WTC11 (cell line): ENCODE measurements at regions not wholly inside any gene's neighbourhood (a gene's known extent, or its start where the extent isn't known, plus 50 kb on each side); places are given as distances from the start of the nearest gene placed in this dataset.

Experiments used
- ATAC-seq: fragments of 200-7000 bp; cut with Tn5 transposase; 2 replicates; pipeline ENCODE4 v1.10.0; 2021; ENCODE audit warnings: mild to moderate bottlenecking, moderate library complexity
- CTCF ChIA-PET: fragments of 300-600 bp; sonication (Branson Sonifier 250); formaldehyde crosslinking; loops from one replicate; lab custom pipeline; 2021; ENCODE audit warnings: antibody characterized with exemption; lab: Charles Lee
- POLR2A ChIA-PET: fragments of 350-600 bp; sonication (Branson Sonifier 250); formaldehyde crosslinking; loops from one replicate; lab custom pipeline; 2021; ENCODE audit warnings: antibody characterized with exemption; lab: Charles Lee
- DNase-seq: peaks from one replicate; pipeline ENCODE4 v3.0.0; 2021; ENCODE audit warnings: low spot score
- H3K27ac Mint-ChIP-seq: 2 replicates; pipeline ENCODE4 v1.8.0; 2021; ENCODE audit warnings: mixed read lengths
- H3K27me3 Mint-ChIP-seq: 2 replicates; pipeline ENCODE4 v1.8.0; 2021; ENCODE audit warnings: low read depth, mild to moderate bottlenecking, moderate library complexity, mixed read lengths
- H3K36me3 Mint-ChIP-seq: 2 replicates; pipeline ENCODE4 v1.8.0; 2021; ENCODE audit warnings: mixed read lengths
- H3K4me1 Mint-ChIP-seq: 2 replicates; pipeline ENCODE4 v1.8.0; 2022; ENCODE audit warnings: mixed read lengths
- H3K4me3 Mint-ChIP-seq: 2 replicates; pipeline ENCODE4 v1.8.0; 2021; ENCODE audit warnings: mild to moderate bottlenecking, moderate library complexity, mixed read lengths
- H3K9me3 Mint-ChIP-seq: 2 replicates; pipeline ENCODE4 v1.8.0; 2021; ENCODE audit warnings: mixed read lengths
- FOXK1 ChIP-seq: sonication (generic); formaldehyde crosslinking; IDR thresholded peaks from 2 replicates; pipeline ENCODE4 v1.8.0; 2022; ENCODE audit warnings: mild to moderate bottlenecking, moderate library complexity, missing genetic modification reagents
- GABPB1 ChIP-seq: sonication (generic); formaldehyde crosslinking; IDR thresholded peaks from 2 replicates; pipeline ENCODE4 v1.8.1; 2023; ENCODE audit warnings: mild to moderate bottlenecking, missing genetic modification reagents
- GRHL2 ChIP-seq: fragments of 250-450 bp; sonication (Bioruptor Pico); IDR thresholded peaks from 2 replicates; pipeline ENCODE4 v1.8.0; 2022; ENCODE audit warnings: mild to moderate bottlenecking, moderate library complexity; ENCODE audit not compliant: insufficient replicate concordance, severe bottlenecking
- IRF2 ChIP-seq: sonication (generic); formaldehyde crosslinking; IDR thresholded peaks from 2 replicates; pipeline ENCODE4 v1.8.0; 2022; ENCODE audit warnings: low read depth, missing genetic modification reagents, borderline replicate concordance
- JAZF1 ChIP-seq: fragments of 250-450 bp; sonication (Bioruptor Pico); IDR thresholded peaks from 2 replicates; pipeline ENCODE4 v1.9.0; 2021; ENCODE audit warnings: moderate library complexity, mild to moderate bottlenecking, inconsistent platforms
- JUN ChIP-seq: sonication (generic); formaldehyde crosslinking; IDR thresholded peaks from 2 replicates; pipeline ENCODE4 v1.8.0; 2023; ENCODE audit warnings: mild to moderate bottlenecking, missing genetic modification reagents
- KAT7 ChIP-seq: sonication (generic); formaldehyde crosslinking; IDR thresholded peaks from 2 replicates; pipeline ENCODE4 v1.8.1; 2023; ENCODE audit warnings: missing genetic modification reagents, mild to moderate bottlenecking, borderline replicate concordance
- NFATC4 ChIP-seq: fragments of 250-450 bp; sonication (Bioruptor Pico); IDR thresholded peaks from 2 replicates; pipeline ENCODE4 v1.9.0; 2021; ENCODE audit warnings: mild to moderate bottlenecking
- NR1H2 ChIP-seq: sonication (generic); formaldehyde crosslinking; IDR thresholded peaks from 2 replicates; pipeline ENCODE4 v1.9.0; 2021; ENCODE audit warnings: mild to moderate bottlenecking, moderate library complexity, missing genetic modification reagents
- RORB ChIP-seq: fragments of 250-450 bp; sonication (Bioruptor Pico); IDR thresholded peaks from 2 replicates; pipeline ENCODE4 v1.9.0; 2021; ENCODE audit warnings: mild to moderate bottlenecking
- TEAD4 ChIP-seq: sonication (generic); formaldehyde crosslinking; IDR thresholded peaks from 2 replicates; pipeline ENCODE4 v1.8.0; 2022; ENCODE audit warnings: mild to moderate bottlenecking, missing genetic modification reagents
- ZNF138 ChIP-seq: sonication (generic); formaldehyde crosslinking; conservative IDR thresholded peaks from 2 replicates; pipeline ENCODE4 v1.8.1; 2022; ENCODE audit warnings: mild to moderate bottlenecking, moderate library complexity, missing genetic modification reagents
- ZNF232 ChIP-seq: sonication (generic); formaldehyde crosslinking; IDR thresholded peaks from 2 replicates; pipeline ENCODE4 v1.8.0; 2022; ENCODE audit warnings: mild to moderate bottlenecking, missing genetic modification reagents
- ZNF263 ChIP-seq: sonication (generic); formaldehyde crosslinking; IDR thresholded peaks from 2 replicates; pipeline ENCODE4 v1.8.1; 2022; ENCODE audit warnings: low read depth, mild to moderate bottlenecking, moderate library complexity, missing genetic modification reagents
- ZNF396 ChIP-seq: fragments of 250-450 bp; sonication (Bioruptor Pico); IDR thresholded peaks from 2 replicates; pipeline ENCODE4 v1.8.0; 2021; ENCODE audit warnings: mild to moderate bottlenecking, moderate library complexity, borderline replicate concordance
- TF ChIP-seq, protein P1 (sequence below): sonication (generic); formaldehyde crosslinking; IDR thresholded peaks from 2 replicates; pipeline ENCODE4 v1.8.1; 2023; ENCODE audit warnings: mild to moderate bottlenecking, missing genetic modification reagents, moderate library complexity
- TF ChIP-seq, protein P2 (sequence below): sonication (generic); formaldehyde crosslinking; IDR thresholded peaks from 2 replicates; pipeline ENCODE4 v1.8.0; 2023; ENCODE audit warnings: missing genetic modification reagents
- TF ChIP-seq, protein P3 (sequence below): fragments of 250-450 bp; sonication (Bioruptor Pico); IDR thresholded peaks from 2 replicates; pipeline ENCODE4 v1.8.0; 2021; ENCODE audit warnings: mild to moderate bottlenecking
- TF ChIP-seq, protein P4 (sequence below): sonication (generic); formaldehyde crosslinking; IDR thresholded peaks from 2 replicates; pipeline ENCODE4 v1.8.1; 2023; ENCODE audit warnings: mild to moderate bottlenecking, moderate library complexity, missing genetic modification reagents
- TF ChIP-seq, protein P5 (sequence below): fragments of 200-600 bp; IDR thresholded peaks from 2 replicates; pipeline ENCODE4 v1.8.0; 2022; ENCODE audit warnings: antibody characterized with exemption

DNA sequence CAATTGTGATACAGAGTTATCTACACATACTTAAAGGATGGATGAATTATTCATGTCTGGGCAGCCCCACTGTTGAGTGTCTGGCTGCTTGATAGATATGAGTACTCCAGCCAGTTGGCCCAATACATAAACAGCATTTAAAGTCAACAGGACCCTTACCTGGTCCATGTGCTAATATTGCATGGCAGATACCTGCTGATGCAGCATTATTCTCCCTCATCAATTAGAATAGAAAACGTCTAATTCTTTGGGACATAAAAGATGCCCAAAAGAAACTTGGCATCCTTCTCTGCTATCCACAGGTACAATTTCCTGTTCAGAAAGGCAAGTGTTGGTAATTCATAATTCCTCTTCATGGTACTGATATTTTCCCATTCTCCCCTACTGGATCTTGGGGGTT is 550.8 kb downstream of the TFAP2B start:
- H3K27ac Mint-ChIP-seq: no peak overlapping the region
- ChIA-PET POLR2A (no interaction called here), CTCF (no interaction called here)
- no peaks in the 10 kb centered on the region for H3K36me3 Mint-ChIP-seq
- H3K9me3 Mint-ChIP-seq: no peaks in the 10 kb centered on the region
- no peak for ATAC-seq
- H3K4me3 Mint-ChIP-seq: no peak overlapping the region
- no peak for DNase-seq
- TF ChIP-seq KAT7: no peak
- no peaks in the 10 kb centered on the region for H3K4me1 Mint-ChIP-seq
- H3K27me3 Mint-ChIP-seq: no peaks in the 10 kb centered on the region

DNA sequence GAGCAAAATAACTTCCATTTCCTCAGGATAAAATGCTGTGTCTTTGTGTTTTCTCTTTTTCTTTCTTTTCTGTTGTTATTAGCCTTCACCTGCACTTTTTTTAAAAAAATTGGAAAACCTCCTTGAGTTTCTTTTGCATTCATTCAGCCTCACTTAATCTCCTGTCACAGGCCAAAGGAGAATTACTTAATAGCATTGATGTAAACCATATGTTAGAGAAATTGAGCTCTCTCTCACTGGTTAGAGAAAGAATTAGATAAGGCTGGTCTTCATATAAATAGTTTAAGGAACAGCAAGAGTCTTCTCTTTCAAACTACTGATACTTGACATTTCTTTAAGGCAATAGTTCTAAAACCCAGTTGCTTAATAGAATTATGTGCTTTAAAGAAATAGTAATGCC is 564.2 kb downstream of the TFAP2B start:
- no peak for ATAC-seq
- Mint-ChIP-seq H3K9me3 (peaks cover 17% of the 10 kb centered on the region), H3K4me1 (peaks cover 3% of the 10 kb centered on the region), H3K36me3 (no peaks in the 10 kb centered on the region), H3K4me3 (no peak overlapping the region), H3K27ac (no peak overlapping the region), H3K27me3 (no peaks in the 10 kb centered on the region)
- DNase-seq: no peak
- ChIA-PET POLR2A (no interaction called here), CTCF (no interaction called here)
- TF ChIP-seq, protein P1, sequence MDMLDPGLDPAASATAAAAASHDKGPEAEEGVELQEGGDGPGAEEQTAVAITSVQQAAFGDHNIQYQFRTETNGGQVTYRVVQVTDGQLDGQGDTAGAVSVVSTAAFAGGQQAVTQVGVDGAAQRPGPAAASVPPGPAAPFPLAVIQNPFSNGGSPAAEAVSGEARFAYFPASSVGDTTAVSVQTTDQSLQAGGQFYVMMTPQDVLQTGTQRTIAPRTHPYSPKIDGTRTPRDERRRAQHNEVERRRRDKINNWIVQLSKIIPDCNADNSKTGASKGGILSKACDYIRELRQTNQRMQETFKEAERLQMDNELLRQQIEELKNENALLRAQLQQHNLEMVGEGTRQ (CRISPR knock-in tag): no peak
- TF ChIP-seq RORB (CRISPR knock-in tag): no peak
- TF ChIP-seq GABPB1 (CRISPR knock-in tag): no peak
- TF ChIP-seq JAZF1 (CRISPR knock-in tag): no peak
- no peak for TF ChIP-seq FOXK1 (CRISPR knock-in tag)
- TF ChIP-seq ZNF263 (CRISPR knock-in tag): no peak
- no peak for TF ChIP-seq GRHL2 (CRISPR knock-in tag)
- TF ChIP-seq TEAD4: no peak
- no peak for TF ChIP-seq JUN (CRISPR knock-in tag)
- TF ChIP-seq, protein P2, sequence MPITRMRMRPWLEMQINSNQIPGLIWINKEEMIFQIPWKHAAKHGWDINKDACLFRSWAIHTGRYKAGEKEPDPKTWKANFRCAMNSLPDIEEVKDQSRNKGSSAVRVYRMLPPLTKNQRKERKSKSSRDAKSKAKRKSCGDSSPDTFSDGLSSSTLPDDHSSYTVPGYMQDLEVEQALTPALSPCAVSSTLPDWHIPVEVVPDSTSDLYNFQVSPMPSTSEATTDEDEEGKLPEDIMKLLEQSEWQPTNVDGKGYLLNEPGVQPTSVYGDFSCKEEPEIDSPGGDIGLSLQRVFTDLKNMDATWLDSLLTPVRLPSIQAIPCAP (CRISPR knock-in tag): no peak
- TF ChIP-seq IRF2 (CRISPR knock-in tag): no peak
- TF ChIP-seq, protein P3, sequence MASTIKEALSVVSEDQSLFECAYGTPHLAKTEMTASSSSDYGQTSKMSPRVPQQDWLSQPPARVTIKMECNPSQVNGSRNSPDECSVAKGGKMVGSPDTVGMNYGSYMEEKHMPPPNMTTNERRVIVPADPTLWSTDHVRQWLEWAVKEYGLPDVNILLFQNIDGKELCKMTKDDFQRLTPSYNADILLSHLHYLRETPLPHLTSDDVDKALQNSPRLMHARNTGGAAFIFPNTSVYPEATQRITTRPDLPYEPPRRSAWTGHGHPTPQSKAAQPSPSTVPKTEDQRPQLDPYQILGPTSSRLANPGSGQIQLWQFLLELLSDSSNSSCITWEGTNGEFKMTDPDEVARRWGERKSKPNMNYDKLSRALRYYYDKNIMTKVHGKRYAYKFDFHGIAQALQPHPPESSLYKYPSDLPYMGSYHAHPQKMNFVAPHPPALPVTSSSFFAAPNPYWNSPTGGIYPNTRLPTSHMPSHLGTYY (CRISPR knock-in tag): no peak
- TF ChIP-seq, protein P4, sequence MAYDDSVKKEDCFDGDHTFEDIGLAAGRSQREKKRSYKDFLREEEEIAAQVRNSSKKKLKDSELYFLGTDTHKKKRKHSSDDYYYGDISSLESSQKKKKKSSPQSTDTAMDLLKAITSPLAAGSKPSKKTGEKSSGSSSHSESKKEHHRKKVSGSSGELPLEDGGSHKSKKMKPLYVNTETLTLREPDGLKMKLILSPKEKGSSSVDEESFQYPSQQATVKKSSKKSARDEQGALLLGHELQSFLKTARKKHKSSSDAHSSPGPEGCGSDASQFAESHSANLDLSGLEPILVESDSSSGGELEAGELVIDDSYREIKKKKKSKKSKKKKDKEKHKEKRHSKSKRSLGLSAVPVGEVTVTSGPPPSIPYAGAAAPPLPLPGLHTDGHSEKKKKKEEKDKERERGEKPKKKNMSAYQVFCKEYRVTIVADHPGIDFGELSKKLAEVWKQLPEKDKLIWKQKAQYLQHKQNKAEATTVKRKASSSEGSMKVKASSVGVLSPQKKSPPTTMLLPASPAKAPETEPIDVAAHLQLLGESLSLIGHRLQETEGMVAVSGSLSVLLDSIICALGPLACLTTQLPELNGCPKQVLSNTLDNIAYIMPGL (CRISPR knock-in tag): no peak
- TF ChIP-seq ZNF232 (CRISPR knock-in tag): no peak
- no peak for TF ChIP-seq ZNF138
- TF ChIP-seq NFATC4 (CRISPR knock-in tag): no peak
- no peak for TF ChIP-seq NR1H2 (CRISPR knock-in tag)
- TF ChIP-seq, protein P5, sequence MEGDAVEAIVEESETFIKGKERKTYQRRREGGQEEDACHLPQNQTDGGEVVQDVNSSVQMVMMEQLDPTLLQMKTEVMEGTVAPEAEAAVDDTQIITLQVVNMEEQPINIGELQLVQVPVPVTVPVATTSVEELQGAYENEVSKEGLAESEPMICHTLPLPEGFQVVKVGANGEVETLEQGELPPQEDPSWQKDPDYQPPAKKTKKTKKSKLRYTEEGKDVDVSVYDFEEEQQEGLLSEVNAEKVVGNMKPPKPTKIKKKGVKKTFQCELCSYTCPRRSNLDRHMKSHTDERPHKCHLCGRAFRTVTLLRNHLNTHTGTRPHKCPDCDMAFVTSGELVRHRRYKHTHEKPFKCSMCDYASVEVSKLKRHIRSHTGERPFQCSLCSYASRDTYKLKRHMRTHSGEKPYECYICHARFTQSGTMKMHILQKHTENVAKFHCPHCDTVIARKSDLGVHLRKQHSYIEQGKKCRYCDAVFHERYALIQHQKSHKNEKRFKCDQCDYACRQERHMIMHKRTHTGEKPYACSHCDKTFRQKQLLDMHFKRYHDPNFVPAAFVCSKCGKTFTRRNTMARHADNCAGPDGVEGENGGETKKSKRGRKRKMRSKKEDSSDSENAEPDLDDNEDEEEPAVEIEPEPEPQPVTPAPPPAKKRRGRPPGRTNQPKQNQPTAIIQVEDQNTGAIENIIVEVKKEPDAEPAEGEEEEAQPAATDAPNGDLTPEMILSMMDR: no peak
- no peak for TF ChIP-seq ZNF396 (CRISPR knock-in tag)
